SW 1271 (cell line): ENCODE measurements at regions not wholly inside any gene's neighbourhood (a gene's known extent, or its start where the extent isn't known, plus 50 kb on each side); places are given as distances from the start of the nearest gene placed in this dataset.
"Not testable (repeated sequence)": the region's sequence is repeated elsewhere in the genome, so short reads cannot be mapped to it uniquely, and the experiment has no call there.

Source experiments
- DNase-seq, 2 experiments: peaks; one replicate each; lab custom pipeline; 2025; lab: John Stamatoyannopoulos, UW

GRCh38 chr10:57689596-57690297, 577.9 kb downstream of the IPMK start:
- DNase-seq = no peak

GRCh38 chr10:57679916-57680315, 587.8 kb downstream of the IPMK start:
- DNase-seq = no peak

- DNase-seq = no peak
Measured at GRCh38 chr10:57675125-57675524, 592.6 kb downstream of the IPMK start.

GRCh38 chr10:57673446-57673960, 594.2 kb downstream of the IPMK start:
- DNase-seq = no peak

GRCh38 chr10:57664815-57665214, 602.9 kb downstream of the IPMK start:
- DNase-seq = no peak

GRCh38 chr10:57663401-57663800, 604.3 kb downstream of the IPMK start:
- DNase-seq = no peak

- no peak for DNase-seq
Measured at GRCh38 chr10:57661206-57661605, 606.5 kb downstream of the IPMK start.

- DNase-seq = peak in 1 of 2 experiments; percentile 40
Measured at GRCh38 chr10:57657164-57657765, 610.4 kb downstream of the IPMK start.

GRCh38 chr10:57654856-57655255, 612.8 kb downstream of the IPMK start:
- no peak for DNase-seq

- not testable (repeated sequence) for DNase-seq
Measured at GRCh38 chr10:57645108-57645507, 622.6 kb downstream of the IPMK start.

- no peak for DNase-seq
Measured at GRCh38 chr10:57638411-57638810, 629.3 kb downstream of the IPMK start.

- no peak for DNase-seq
Measured at GRCh38 chr10:57628592-57629284, 639.0 kb downstream of the IPMK start.

- no peak for DNase-seq
Measured at GRCh38 chr10:57627642-57628178, 640.0 kb downstream of the IPMK start.

GRCh38 chr10:57624856-57625592, 642.7 kb downstream of the IPMK start:
- no peak for DNase-seq

- DNase-seq = no peak
Measured at GRCh38 chr10:57624066-57624465, 643.6 kb downstream of the IPMK start.

- no peak for DNase-seq
Measured at GRCh38 chr10:57621466-57621865, 646.2 kb downstream of the IPMK start.

GRCh38 chr10:57605948-57606485, 661.7 kb downstream of the IPMK start:
- DNase-seq = no peak

GRCh38 chr10:57599440-57599839, 668.3 kb downstream of the IPMK start:
- DNase-seq = no peak

GRCh38 chr10:57593983-57594573, 673.6 kb downstream of the IPMK start:
- peak in 1 of 2 experiments; percentile 20 for DNase-seq

GRCh38 chr10:57579926-57580325, 687.8 kb downstream of the IPMK start:
- no peak for DNase-seq

GRCh38 chr10:57562211-57562610, 705.5 kb downstream of the IPMK start:
- DNase-seq = no peak
